Mesendoderm (in vitro differentiated cells): ENCODE measurements at regions not wholly inside any gene's neighbourhood (a gene's known extent, or its start where the extent isn't known, plus 50 kb on each side); places are given as distances from the start of the nearest gene placed in this dataset.

Experiments
- DNase-seq: peaks from one replicate; pipeline ENCODE4 v3.0.0; 2013
- H2AK5ac ChIP-seq: 2 replicates; pipeline ENCODE4 v1.6.1; 2013; ENCODE audit warnings: low read length, inconsistent platforms
- H2BK120ac ChIP-seq: 2 replicates; pipeline ENCODE4 v1.6.1; 2013; ENCODE audit warnings: low read depth, mild to moderate bottlenecking, low read length, moderate library complexity, mixed read lengths
- H2BK15ac ChIP-seq: replicated peaks from 2 replicates; pipeline ENCODE4 v1.6.1; 2013; ENCODE audit warnings: low read depth, mild to moderate bottlenecking, moderate library complexity
- H2BK5ac ChIP-seq: 2 replicates; pipeline ENCODE4 v1.6.1; 2013; ENCODE audit warnings: low read length, inconsistent platforms
- H3K18ac ChIP-seq: 2 replicates; pipeline ENCODE4 v1.6.1; 2013; ENCODE audit warnings: mild to moderate bottlenecking, low read length, mixed read lengths
- H3K23ac ChIP-seq: one replicate; pipeline ENCODE4 v1.6.1; 2013; ENCODE audit warnings: low read length
- H3K27ac ChIP-seq: 2 replicates; pipeline ENCODE4 v1.5.1; 2013; ENCODE audit warnings: low read depth, mild to moderate bottlenecking, inconsistent platforms, low read length, moderate library complexity
- H3K27me3 ChIP-seq: 2 replicates; pipeline ENCODE4 v1.6.1; 2013; ENCODE audit warnings: low read length, control low read depth, mild to moderate bottlenecking, inconsistent platforms; ENCODE audit not compliant: insufficient read depth, poor library complexity
- H3K36me3 ChIP-seq: 2 replicates; pipeline ENCODE4 v1.6.1; 2013; ENCODE audit warnings: low read length, inconsistent platforms; ENCODE audit not compliant: control insufficient read depth, insufficient read depth
- H3K4ac ChIP-seq: one replicate; pipeline ENCODE4 v1.6.1; 2013; ENCODE audit warnings: low read depth, mild to moderate bottlenecking, low read length, moderate library complexity
- H3K4me1 ChIP-seq: 2 replicates; pipeline ENCODE4 v1.6.1; 2013; ENCODE audit warnings: low read depth, low read length, inconsistent platforms; ENCODE audit not compliant: control insufficient read depth
- H3K4me2 ChIP-seq: 2 replicates; pipeline ENCODE4 v1.6.1; 2013; ENCODE audit warnings: low read length
- H3K4me3 ChIP-seq: 2 replicates; pipeline ENCODE4 v1.5.1; 2013; ENCODE audit warnings: mild to moderate bottlenecking, low read length
- H3K56ac ChIP-seq: one replicate; pipeline ENCODE4 v1.6.1; 2013; ENCODE audit warnings: low read length
- H3K79me1 ChIP-seq: 2 replicates; pipeline ENCODE4 v1.6.1; 2013; ENCODE audit warnings: low read length, inconsistent platforms
- H3K79me2 ChIP-seq: 2 replicates; pipeline ENCODE4 v1.6.1; 2013; ENCODE audit warnings: mild to moderate bottlenecking, low read length; ENCODE audit not compliant: control insufficient read depth, insufficient read depth
- H3K9ac ChIP-seq: 2 replicates; pipeline ENCODE4 v1.6.1; 2013; ENCODE audit warnings: low read length, inconsistent platforms
- H4K5ac ChIP-seq: one replicate; pipeline ENCODE4 v1.6.1; 2013; ENCODE audit warnings: low read length
- H4K8ac ChIP-seq: one replicate; pipeline ENCODE4 v1.6.1; 2013; ENCODE audit warnings: low read depth, mild to moderate bottlenecking, control low read depth, low read length, moderate library complexity
- WGBS: extraction: QIAGEN DNeasy Blood & Tissue Kit; methylation state at CpG from one replicate; pipeline ENCODE4 v1.1.7; 2013; ENCODE audit warnings: low lambda C conversion rate, missing lambda C conversion rate; ENCODE audit not compliant: insufficient coverage; ENCODE audit errors: extremely low coverage; 5-methylcytosine and 5-hydroxymethylcytosine counted together

DNA sequence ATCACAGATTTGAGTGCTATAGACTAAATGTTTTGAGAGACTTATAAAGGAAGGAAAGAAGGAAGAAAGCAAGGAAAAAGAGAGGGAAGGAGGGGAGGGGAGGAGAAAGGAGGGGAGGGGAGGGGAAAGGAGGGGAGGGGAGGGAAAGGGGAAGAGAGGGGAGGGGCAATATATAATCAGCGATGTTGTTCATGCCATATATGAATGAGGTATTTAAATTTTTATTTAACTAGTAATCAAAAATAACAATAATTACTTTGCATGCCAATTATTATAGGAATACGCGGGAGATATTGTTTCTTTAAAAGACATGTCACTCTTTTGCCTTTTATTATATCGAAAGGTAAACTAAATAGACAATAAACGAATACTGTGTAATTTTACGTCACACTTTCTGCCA is 1029.7 kb downstream of the FAT4 start:
- no peaks in the 10 kb centered on the region for H3K27me3 ChIP-seq
- no peak for DNase-seq

DNA sequence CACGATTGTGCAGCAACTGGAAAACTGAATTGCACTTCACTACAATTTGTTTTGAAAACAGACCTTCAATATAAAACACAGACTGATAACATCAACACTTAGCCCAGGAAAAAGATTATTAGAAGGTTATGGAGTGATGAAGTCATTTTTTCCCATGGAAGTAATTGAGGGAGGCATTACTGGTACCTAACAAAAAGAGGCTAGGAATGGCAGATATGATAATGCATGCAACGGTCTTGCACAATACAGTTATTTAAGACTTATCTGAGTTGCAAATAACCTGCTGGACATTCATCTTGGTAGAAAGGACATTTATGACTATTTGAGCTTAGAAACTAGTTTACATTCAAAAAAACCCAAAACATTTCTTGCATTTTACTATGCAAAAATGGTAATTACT is 1031.9 kb downstream of the FAT4 start:
- Histone ChIP-seq H3K27ac (no peak overlapping the region), H3K36me3 (no peaks in the 10 kb centered on the region), H3K18ac (no peak overlapping the region), H2BK5ac (no peak overlapping the region), H3K4me3 (no peak overlapping the region), H3K23ac (no peak overlapping the region), H3K4me1 (no peaks in the 10 kb centered on the region), H2BK15ac (no peak overlapping the region), H2BK120ac (no peak overlapping the region), H3K56ac (no peak overlapping the region), H2AK5ac (no peak overlapping the region), H3K79me2 (no peaks in the 10 kb centered on the region), H3K4me2 (no peak overlapping the region), H3K9ac (no peak overlapping the region), H4K8ac (no peak overlapping the region), H3K4ac (no peak overlapping the region), H4K5ac (no peak overlapping the region), H3K27me3 (no peaks in the 10 kb centered on the region), H3K79me1 (no peaks in the 10 kb centered on the region)
- DNase-seq: no peak
- WGBS: no CpG with 5 or more reads among the region's 2 CpGs

More for the DNA sequence above, 1029.7 kb downstream of the FAT4 start:
- no peaks in the 10 kb centered on the region for H3K79me2 ChIP-seq
- H3K18ac ChIP-seq: no peak overlapping the region
- no peak overlapping the region for H4K8ac ChIP-seq
- H3K36me3 ChIP-seq: no peaks in the 10 kb centered on the region
- no peak overlapping the region for H2BK120ac ChIP-seq
- H2AK5ac ChIP-seq: no peak overlapping the region
- no peak overlapping the region for H3K4me2 ChIP-seq
- H3K4me3 ChIP-seq: no peak overlapping the region
- H3K9ac ChIP-seq: no peak overlapping the region
- H2BK15ac ChIP-seq: no peak overlapping the region
- H4K5ac ChIP-seq: no peak overlapping the region
- no peak overlapping the region for H3K27ac ChIP-seq
- no peaks in the 10 kb centered on the region for H3K79me1 ChIP-seq
- no peak overlapping the region for H3K56ac ChIP-seq
- H2BK5ac ChIP-seq: no peak overlapping the region
- H3K4ac ChIP-seq: no peak overlapping the region
- H3K4me1 ChIP-seq: no peaks in the 10 kb centered on the region
- H3K23ac ChIP-seq: no peak overlapping the region
- WGBS: no CpG with 5 or more reads among the region's 6 CpGs

DNA sequence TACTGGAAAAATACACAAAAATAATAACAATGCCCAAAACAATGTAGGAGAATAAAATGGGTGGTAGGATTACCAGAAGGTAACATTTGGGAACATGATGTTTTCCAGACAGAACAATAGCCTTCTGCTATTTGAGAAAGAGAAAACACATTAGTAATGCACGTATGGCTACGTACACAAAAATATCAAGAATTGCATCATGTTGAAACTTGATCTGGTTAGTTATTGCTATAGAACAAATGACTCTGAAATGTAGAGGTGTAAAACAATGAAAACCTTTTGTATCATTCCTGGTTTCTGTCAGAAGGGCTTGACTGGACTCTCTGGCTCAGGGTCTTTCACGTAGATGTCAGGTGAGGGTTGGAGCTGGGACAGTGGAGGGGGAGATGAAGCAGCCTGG is 1040.0 kb downstream of the FAT4 start:
- Histone ChIP-seq H3K27me3 (no peaks in the 10 kb centered on the region), H3K4me1 (no peaks in the 10 kb centered on the region), H2AK5ac (no peak overlapping the region), H2BK5ac (no peak overlapping the region), H2BK120ac (no peak overlapping the region), H4K5ac (no peak overlapping the region), H3K9ac (no peak overlapping the region), H4K8ac (no peak overlapping the region), H3K23ac (no peak overlapping the region), H3K18ac (no peak overlapping the region), H3K4me3 (no peak overlapping the region), H3K56ac (no peak overlapping the region), H3K79me2 (no peaks in the 10 kb centered on the region), H3K27ac (no peak overlapping the region), H3K4ac (no peak overlapping the region), H3K4me2 (no peak overlapping the region), H3K36me3 (no peaks in the 10 kb centered on the region), H3K79me1 (no peaks in the 10 kb centered on the region), H2BK15ac (no peak overlapping the region)
- no peak for DNase-seq
- no CpG with 5 or more reads among the region's 3 CpGs for WGBS

- no peaks in the 10 kb centered on the region for H3K36me3 ChIP-seq
- H3K23ac ChIP-seq: no peak overlapping the region
- no peak overlapping the region for H2BK120ac ChIP-seq
- no peaks in the 10 kb centered on the region for H3K27me3 ChIP-seq
- H3K9ac ChIP-seq: no peak overlapping the region
- WGBS: no CpG with 5 or more reads among the region's 2 CpGs
- no peaks in the 10 kb centered on the region for H3K79me2 ChIP-seq
- no peak overlapping the region for H2BK5ac ChIP-seq
- no peak overlapping the region for H4K5ac ChIP-seq
- H3K4me1 ChIP-seq: peaks cover 2% of the 10 kb centered on the region
- H3K4ac ChIP-seq: no peak overlapping the region
- no peak overlapping the region for H3K4me2 ChIP-seq
- no peak overlapping the region for H3K27ac ChIP-seq
- H3K79me1 ChIP-seq: no peaks in the 10 kb centered on the region
- no peak for DNase-seq
- no peak overlapping the region for H2AK5ac ChIP-seq
- no peak overlapping the region for H2BK15ac ChIP-seq
- H3K56ac ChIP-seq: no peak overlapping the region
- H4K8ac ChIP-seq: no peak overlapping the region
- H3K18ac ChIP-seq: no peak overlapping the region
- no peak overlapping the region for H3K4me3 ChIP-seq
Observed at GRCh38 chr4:126358041-126358440, 1043.3 kb downstream of the FAT4 start.

DNA sequence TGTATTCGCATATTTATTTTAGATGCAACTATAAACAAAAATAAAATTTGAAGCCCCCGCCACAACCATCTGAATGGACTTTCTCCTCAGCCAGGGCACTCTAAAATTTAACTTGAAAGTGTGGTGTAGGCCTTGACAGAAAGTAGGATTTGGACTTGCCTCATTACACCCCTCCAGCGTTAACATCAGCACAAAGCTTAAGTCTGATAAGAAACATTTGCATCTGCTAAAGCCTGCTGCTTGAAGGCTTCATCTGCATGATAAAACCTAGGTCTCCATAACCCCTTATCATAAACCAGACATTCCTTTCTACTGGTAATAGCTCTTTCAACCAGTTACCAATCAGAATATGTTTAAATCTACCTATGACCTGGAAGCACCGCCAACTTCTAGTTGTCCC is 1046.5 kb downstream of the FAT4 start:
- H3K27ac ChIP-seq: no peak overlapping the region
- H2BK5ac ChIP-seq: no peak overlapping the region
- no peak overlapping the region for H3K4me3 ChIP-seq
- H2BK120ac ChIP-seq: peak overlapping the region; percentile 61
- no peak overlapping the region for H3K56ac ChIP-seq
- no peak overlapping the region for H3K4me2 ChIP-seq
- no peak overlapping the region for H2AK5ac ChIP-seq
- no peak overlapping the region for H2BK15ac ChIP-seq
- H3K4me1 ChIP-seq: peaks cover 2% of the 10 kb centered on the region
- no peak overlapping the region for H4K5ac ChIP-seq
- H3K18ac ChIP-seq: no peak overlapping the region
- H3K4ac ChIP-seq: no peak overlapping the region
- WGBS: no CpG with 5 or more reads among the region's 4 CpGs
- H4K8ac ChIP-seq: no peak overlapping the region
- H3K79me2 ChIP-seq: no peaks in the 10 kb centered on the region
- DNase-seq: peak; percentile 93
- H3K27me3 ChIP-seq: no peaks in the 10 kb centered on the region
- no peak overlapping the region for H3K23ac ChIP-seq
- H3K36me3 ChIP-seq: no peaks in the 10 kb centered on the region
- no peaks in the 10 kb centered on the region for H3K79me1 ChIP-seq
- H3K9ac ChIP-seq: no peak overlapping the region

DNA sequence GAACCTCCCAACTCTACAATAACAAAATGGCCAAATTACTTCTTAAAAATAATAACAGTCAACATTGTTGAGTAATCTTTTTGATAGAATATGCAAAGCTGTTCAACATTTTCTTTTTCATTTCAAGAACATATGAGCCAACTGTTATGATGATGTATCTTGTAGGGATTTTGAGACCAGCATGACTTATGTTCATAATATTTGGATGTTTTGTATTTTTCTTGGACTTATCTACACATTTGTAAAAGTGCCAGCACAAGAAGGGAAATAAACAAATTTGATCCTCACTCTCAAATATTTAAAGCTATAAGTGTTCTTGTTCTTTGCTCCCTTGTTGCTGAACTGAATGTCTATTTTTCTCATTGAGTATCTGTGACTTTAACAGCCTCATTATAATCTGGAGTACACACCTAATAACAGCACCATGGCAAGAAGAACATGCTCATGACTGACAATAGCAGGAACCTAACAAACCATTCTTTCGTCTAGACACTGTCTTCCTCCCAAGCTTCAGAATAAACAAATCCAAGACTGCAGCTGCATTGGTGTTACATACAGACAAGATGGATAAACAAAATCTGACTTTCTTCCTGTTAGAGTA is 1049.7 kb downstream of the FAT4 start:
- Histone ChIP-seq H3K27ac (no peak overlapping the region), H3K4me2 (no peak overlapping the region), H4K5ac (no peak overlapping the region), H3K27me3 (no peaks in the 10 kb centered on the region), H2BK5ac (no peak overlapping the region), H3K18ac (no peak overlapping the region), H2AK5ac (no peak overlapping the region), H3K36me3 (no peaks in the 10 kb centered on the region), H2BK120ac (no peak overlapping the region), H3K79me1 (no peaks in the 10 kb centered on the region), H3K23ac (no peak overlapping the region), H3K79me2 (no peaks in the 10 kb centered on the region), H3K4ac (no peak overlapping the region), H2BK15ac (no peak overlapping the region), H3K4me3 (no peak overlapping the region), H3K56ac (no peak overlapping the region), H3K9ac (no peak overlapping the region), H3K4me1 (peaks cover 2% of the 10 kb centered on the region), H4K8ac (no peak overlapping the region)
- peak; percentile 27 for DNase-seq
- no CpG with 5 or more reads among the region's 1 CpG for WGBS
